Activated T-cell treated with anti-CD3 and anti-CD28 coated beads, Interleukin-2, amount 50 U/mL, for 72 hours (primary cell): ENCODE measurements at regions not wholly inside any gene's neighbourhood (a gene's known extent, or its start where the extent isn't known, plus 50 kb on each side); places are given as distances from the start of the nearest gene placed in this dataset.
"Not testable (repeated sequence)": the region's sequence is repeated elsewhere in the genome, so short reads cannot be mapped to it uniquely, and the experiment has no call there.

Source experiments
- ATAC-seq, 2 donors: fragments of 150-1000 bp; cut with Tn5 transposase; replicated peaks in 1 of 2; 2 replicates each; pipeline ENCODE4 v1.10.0; 2021; ENCODE audit warnings: moderate library complexity in 2 of 2, mild to moderate bottlenecking in 1 of 2
- DNase-seq, 2 donors: peaks; one replicate each; pipeline ENCODE4 v3.0.0; 2021 to 2022; ENCODE audit warnings: mixed read lengths in 1 of 2
- H3K27ac Mint-ChIP-seq: one replicate; pipeline ENCODE4 v1.8.0; 2022; ENCODE audit warnings: mild to moderate bottlenecking, moderate library complexity, mixed read lengths
- H3K27me3 Mint-ChIP-seq: one replicate; pipeline ENCODE4 v1.8.0; 2022; ENCODE audit warnings: low read depth, mixed read lengths
- H3K36me3 Mint-ChIP-seq, 2 donors: one replicate each; pipeline ENCODE4 v1.8.0; 2022; ENCODE audit warnings: mixed read lengths in 2 of 2, mild to moderate bottlenecking in 1 of 2; ENCODE audit not compliant: insufficient read depth in 2 of 2
- H3K4me1 Mint-ChIP-seq: one replicate; pipeline ENCODE4 v1.8.0; 2022; ENCODE audit warnings: low read depth, mixed read lengths
- H3K4me3 Mint-ChIP-seq, 2 donors: one replicate each; pipeline ENCODE4 v1.8.0; 2022; ENCODE audit warnings: mild to moderate bottlenecking in 2 of 2, mixed read lengths in 2 of 2, moderate library complexity in 2 of 2
- H3K9me3 Mint-ChIP-seq, 2 donors: one replicate each; pipeline ENCODE4 v1.8.0; 2022; ENCODE audit warnings: mixed read lengths in 2 of 2

DNA sequence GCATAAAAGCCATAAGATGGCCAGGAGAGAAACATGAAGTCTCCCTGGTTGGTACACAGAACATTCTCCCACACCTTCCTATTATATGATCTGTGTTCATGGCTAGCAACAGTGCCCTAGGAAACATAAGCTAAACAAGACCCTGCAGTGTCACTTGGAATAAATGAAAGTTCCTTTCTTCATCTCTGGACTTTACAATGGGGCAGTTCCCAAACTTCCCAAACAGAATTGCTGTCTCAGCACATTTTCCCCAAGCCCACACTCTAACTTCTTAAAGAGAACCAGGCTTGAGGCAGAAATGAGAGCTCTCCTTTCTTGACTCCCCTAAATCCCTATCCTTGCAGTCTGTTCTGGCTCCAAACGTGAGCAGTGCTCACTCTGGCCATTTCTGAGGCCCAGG lies 173.2 kb upstream of the CREB1 start:
- Mint-ChIP-seq H3K4me3 (no peak overlapping the region), H3K9me3 (no peaks in the 10 kb centered on the region), H3K27me3 (no peaks in the 10 kb centered on the region), H3K27ac (no peak overlapping the region), H3K36me3 (no peaks in the 10 kb centered on the region), H3K4me1 (peaks cover 8% of the 10 kb centered on the region)
- DNase-seq (no peak), ATAC-seq (no peak)

DNA sequence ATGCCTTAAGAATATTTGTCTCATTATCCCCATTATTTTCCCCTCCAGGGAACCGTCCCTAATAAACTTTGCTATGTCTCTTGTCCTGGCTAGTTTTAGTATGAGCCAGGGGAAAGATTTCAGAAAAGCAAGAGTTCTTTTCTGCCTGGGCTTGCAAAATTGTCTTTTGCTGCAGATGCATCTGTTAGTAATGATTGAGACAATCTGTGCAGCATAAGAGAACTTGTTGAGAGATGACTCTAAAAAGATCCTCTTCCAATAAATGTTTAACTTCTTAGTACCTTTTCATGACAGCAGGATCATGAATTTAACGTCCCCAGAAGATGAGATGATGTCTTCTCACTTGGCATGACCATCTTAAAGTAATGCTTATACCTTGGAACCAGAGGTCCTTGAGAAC lies 172.5 kb upstream of the CREB1 start:
- no peak overlapping the region for H3K4me3 Mint-ChIP-seq
- peaks cover 0 to under 1% of the 10 kb centered on the region in 2 donors for H3K36me3 Mint-ChIP-seq
- no peak overlapping the region for H3K27ac Mint-ChIP-seq
- H3K27me3 Mint-ChIP-seq, result no peaks in the 10 kb centered on the region
- DNase-seq (no peak), ATAC-seq (no peak)
- peaks cover 8% of the 10 kb centered on the region for H3K4me1 Mint-ChIP-seq
- peaks cover 0 to under 1% of the 10 kb centered on the region in 2 donors for H3K9me3 Mint-ChIP-seq

DNA sequence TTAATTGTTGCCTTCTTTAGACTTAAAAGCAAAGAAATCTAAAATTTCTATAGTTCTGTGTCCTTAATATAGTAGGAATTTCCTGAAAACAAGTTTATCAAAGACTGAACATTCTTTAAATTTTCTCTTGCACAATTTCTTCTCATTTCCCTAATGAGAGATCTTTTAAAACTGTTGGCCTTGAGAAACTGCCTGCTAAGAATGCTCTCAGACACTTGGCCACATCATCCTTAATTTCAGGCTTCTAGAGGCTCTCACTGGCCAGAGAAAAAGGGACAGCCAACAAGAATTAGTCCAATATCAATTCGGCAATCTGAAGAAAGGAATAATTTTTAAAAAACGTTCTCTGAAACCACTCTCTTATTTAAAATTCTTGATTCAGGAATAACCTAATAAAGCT lies 167.0 kb upstream of the CREB1 start:
- no peak for ATAC-seq
- H3K4me3 Mint-ChIP-seq, result no peak overlapping the region
- H3K9me3 Mint-ChIP-seq, result peaks cover 1 to 2% of the 10 kb centered on the region in 2 donors
- H3K4me1 Mint-ChIP-seq, result no peaks in the 10 kb centered on the region
- no peaks in the 10 kb centered on the region for H3K27me3 Mint-ChIP-seq
- no peak for DNase-seq
- peaks cover 0 to 2% of the 10 kb centered on the region in 2 donors for H3K36me3 Mint-ChIP-seq
- H3K27ac Mint-ChIP-seq, result no peak overlapping the region

DNA sequence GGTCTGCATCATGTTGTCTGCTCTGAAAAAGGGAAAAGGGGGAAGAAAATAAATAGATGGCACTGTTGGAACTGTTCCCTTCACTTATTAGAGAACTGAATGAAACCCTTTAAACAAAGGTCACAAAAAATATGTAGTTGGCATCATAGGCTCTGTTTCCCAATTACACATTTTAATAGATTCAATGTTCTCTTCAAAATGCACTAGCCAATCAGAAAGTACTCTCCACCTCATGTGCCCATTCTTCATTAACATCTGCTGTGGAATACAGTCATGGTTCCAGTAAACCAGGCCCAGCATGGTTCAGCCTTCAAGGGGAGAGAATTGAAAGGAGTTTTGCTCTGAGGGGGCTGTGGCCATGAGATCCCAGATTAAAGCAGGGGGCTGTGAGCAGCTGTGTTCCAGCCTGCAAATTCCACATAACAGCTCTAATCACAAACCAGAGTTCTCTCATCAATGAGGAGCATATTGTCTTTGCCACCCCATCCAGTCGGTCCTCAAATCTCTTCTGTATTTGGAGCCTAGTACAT lies 165.9 kb upstream of the CREB1 start:
- peaks cover 2 to 4% of the 10 kb centered on the region in 2 donors for H3K9me3 Mint-ChIP-seq
- DNase-seq, result no peak
- no peak for ATAC-seq
- H3K4me3 Mint-ChIP-seq, result no peak overlapping the region
- H3K27me3 Mint-ChIP-seq, result no peaks in the 10 kb centered on the region
- peaks cover 0 to 2% of the 10 kb centered on the region in 2 donors for H3K36me3 Mint-ChIP-seq
- no peak overlapping the region for H3K27ac Mint-ChIP-seq
- H3K4me1 Mint-ChIP-seq, result no peaks in the 10 kb centered on the region

DNA sequence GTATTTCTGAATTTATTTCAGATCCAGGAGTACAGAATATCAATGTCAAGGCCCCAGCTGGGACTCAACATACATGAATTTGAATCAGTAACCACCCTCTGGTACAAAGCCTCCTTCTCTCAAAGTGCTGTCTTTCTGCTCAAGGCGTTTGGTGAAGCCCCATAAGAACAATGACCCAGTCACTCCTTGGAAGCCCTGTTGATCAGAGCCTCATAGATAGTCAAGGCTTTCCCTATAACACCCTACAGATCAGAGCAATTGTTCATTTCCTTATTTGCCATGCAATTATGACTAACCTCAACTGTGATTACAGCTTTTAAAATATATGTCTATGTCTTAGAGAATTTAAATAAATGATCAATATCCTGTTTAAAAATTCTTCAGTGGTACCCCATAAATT lies 159.1 kb upstream of the CREB1 start:
- no peak for ATAC-seq
- Mint-ChIP-seq H3K27me3 (no peaks in the 10 kb centered on the region), H3K4me3 (no peak overlapping the region), H3K36me3 (peaks cover 0 to 4% of the 10 kb centered on the region in 2 donors), H3K4me1 (no peaks in the 10 kb centered on the region), H3K9me3 (peaks cover 5 to 11% of the 10 kb centered on the region in 2 donors), H3K27ac (no peak overlapping the region)
- no peak for DNase-seq

DNA sequence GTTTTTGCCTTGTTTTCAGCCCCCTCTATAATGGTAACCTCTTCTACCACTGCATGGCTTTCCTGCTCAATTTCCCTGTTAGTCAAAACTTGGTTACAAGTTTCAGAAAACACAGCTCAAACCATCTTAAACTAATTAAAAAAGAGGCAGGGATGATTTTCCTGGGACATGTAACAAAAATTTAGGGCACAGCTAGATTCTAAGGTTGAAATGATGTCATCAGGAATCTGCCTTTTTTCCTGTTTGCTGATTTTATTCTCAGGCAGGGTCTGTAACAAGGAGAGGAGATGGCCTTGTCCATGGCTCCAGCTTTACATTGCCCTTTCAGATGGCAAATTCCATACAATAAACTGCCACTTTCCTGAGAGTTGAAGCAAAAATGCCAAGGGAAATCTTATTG lies 157.9 kb upstream of the CREB1 start:
- Mint-ChIP-seq H3K4me3 (no peak overlapping the region), H3K4me1 (no peaks in the 10 kb centered on the region), H3K27ac (no peak overlapping the region), H3K9me3 (peaks cover 5 to 14% of the 10 kb centered on the region in 2 donors), H3K36me3 (peaks cover 0 to 7% of the 10 kb centered on the region in 2 donors), H3K27me3 (no peaks in the 10 kb centered on the region)
- DNase-seq (no peak), ATAC-seq (no peak)

DNA sequence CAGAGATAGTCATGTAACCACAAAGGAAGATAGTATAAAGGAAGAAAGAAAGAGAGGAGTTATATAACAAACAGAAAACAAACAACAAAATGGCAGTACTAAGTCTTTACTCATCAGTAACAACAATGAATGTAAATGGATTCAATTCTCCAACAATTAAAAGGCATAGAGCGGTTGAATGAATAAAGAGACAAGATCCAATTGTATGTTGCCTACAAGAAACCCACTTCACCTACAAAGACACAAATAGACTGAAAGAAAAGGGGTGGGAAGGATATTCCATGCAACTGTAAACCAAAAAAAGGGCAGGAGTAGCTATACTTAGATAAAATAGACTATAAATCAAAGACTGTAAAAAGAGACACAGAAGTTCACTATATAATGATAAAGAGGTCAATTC lies 157.3 kb upstream of the CREB1 start:
- DNase-seq (no peak), ATAC-seq (no peak)
- H3K27me3 Mint-ChIP-seq, result no peaks in the 10 kb centered on the region
- H3K27ac Mint-ChIP-seq, result no peak overlapping the region
- H3K4me3 Mint-ChIP-seq, result no peak overlapping the region
- H3K4me1 Mint-ChIP-seq, result no peaks in the 10 kb centered on the region
- peaks cover 5 to 14% of the 10 kb centered on the region in 2 donors for H3K9me3 Mint-ChIP-seq
- H3K36me3 Mint-ChIP-seq, result peaks cover 5 to 7% of the 10 kb centered on the region in 2 donors

DNA sequence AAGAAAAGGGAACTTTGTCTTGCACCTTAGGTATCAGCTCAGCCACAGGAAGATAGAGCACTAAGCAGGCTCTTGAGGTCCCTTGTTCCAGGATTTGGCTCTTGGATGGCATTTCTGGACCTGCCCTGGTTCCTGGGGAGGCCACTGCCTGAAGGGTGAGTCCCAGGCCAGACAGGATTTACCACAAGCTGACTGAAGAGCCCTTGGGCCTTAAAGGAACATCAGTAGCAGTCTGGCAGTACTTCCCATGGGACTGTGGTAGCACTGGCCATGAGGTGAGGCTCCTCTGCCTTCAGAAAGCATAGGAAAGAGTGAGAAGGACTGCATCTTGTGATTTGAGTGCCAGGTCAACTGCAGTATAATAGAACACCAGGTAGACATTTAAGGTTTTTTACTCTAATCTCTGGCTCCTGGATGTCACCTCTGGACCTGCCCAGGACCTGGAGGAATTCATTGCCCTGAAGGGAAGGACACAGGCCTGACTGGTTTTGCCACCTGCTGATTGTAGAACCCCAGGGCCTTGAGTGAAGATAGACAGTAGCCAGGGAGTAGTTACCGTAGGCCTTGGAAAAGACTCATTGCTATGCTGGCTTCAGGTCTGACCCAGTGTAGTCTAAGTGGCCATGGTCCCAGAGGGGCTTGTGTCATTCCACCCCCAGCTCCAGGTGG lies 154.4 kb upstream of the CREB1 start:
- peaks cover 15 to 26% of the 10 kb centered on the region in 2 donors for H3K9me3 Mint-ChIP-seq
- DNase-seq (no peak), ATAC-seq (no peak)
- H3K36me3 Mint-ChIP-seq, result peaks cover 17 to 24% of the 10 kb centered on the region in 2 donors
- no peak overlapping the region for H3K27ac Mint-ChIP-seq
- H3K27me3 Mint-ChIP-seq, result no peaks in the 10 kb centered on the region
- no peaks in the 10 kb centered on the region for H3K4me1 Mint-ChIP-seq
- H3K4me3 Mint-ChIP-seq, result no peak overlapping the region

DNA sequence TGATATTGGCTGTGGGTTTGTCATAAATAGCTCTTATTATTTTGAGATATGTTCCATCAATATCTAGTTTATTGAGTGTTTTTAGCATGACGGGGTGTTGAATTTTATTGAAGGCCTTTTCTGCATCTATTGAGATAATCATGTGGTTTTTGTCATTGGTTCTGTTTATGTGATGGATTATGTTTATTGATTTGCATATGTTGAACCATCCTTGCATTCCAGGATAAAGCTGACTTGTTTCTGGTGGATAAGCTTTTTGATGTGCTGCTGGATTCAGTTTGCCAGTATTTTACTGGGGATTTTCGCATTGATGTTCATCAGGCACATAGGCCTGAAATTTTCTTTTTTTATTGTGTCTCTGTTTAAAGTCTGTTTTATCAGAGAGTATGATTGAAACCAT lies 151.1 kb upstream of the CREB1 start:
- not testable (repeated sequence) for H3K4me3 Mint-ChIP-seq, H3K27me3 Mint-ChIP-seq, H3K4me1 Mint-ChIP-seq, ATAC-seq, H3K27ac Mint-ChIP-seq, DNase-seq
- peaks cover 18 to 32% of the 10 kb centered on the region in 2 donors for H3K36me3 Mint-ChIP-seq
- H3K9me3 Mint-ChIP-seq, result peaks cover 10 to 24% of the 10 kb centered on the region in 2 donors

DNA sequence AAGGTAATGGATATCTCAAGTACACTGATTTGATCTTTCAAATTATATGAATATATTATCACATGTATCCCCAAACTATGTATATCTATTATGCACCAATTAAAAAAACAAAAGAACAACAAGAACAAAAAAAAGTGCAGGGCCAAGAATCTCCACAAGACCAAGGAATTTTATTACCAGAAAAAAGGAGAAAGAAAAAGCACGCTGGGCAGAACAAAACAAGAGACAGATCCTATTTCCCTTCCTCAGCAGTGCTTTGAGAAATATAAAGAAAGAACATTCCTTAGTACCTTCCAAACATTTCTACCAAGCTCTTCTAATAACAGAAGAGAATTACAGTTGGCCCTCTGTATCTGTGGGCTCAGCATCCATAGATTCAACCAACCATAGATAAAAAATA lies 144.7 kb upstream of the CREB1 start:
- Mint-ChIP-seq H3K27me3 (peaks cover 7% of the 10 kb centered on the region), H3K27ac (no peak overlapping the region), H3K4me3 (no peak overlapping the region), H3K4me1 (peaks cover 6% of the 10 kb centered on the region), H3K36me3 (peaks cover 6 to 13% of the 10 kb centered on the region in 2 donors), H3K9me3 (peaks cover 3 to 9% of the 10 kb centered on the region in 2 donors)
- DNase-seq (no peak), ATAC-seq (no peak)

DNA sequence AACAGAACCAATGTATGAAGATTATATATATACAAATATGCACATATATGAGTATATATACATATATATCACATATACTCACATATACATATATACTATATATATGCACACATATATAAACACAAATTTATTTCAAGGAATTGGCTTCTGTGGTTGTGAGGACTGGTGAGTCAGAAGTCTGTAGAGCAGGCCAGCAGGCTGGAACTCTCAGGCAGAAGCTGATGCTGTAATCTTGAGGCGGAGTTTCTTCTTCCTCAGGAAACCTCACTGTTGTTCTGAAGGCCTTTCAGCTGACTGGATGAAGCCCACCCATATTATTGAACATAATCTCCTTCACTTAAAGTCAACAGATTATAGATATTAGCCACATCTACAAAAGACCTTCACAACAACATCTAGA lies 143.9 kb upstream of the CREB1 start:
- ATAC-seq (peak in 1 of 2 donors; percentile 36), DNase-seq (no peak)
- Mint-ChIP-seq H3K27ac (no peak overlapping the region), H3K9me3 (peaks cover 3 to 8% of the 10 kb centered on the region in 2 donors), H3K36me3 (peaks cover 5 to 11% of the 10 kb centered on the region in 2 donors), H3K4me3 (no peak overlapping the region), H3K4me1 (peaks cover 6% of the 10 kb centered on the region), H3K27me3 (peaks cover 7% of the 10 kb centered on the region)

DNA sequence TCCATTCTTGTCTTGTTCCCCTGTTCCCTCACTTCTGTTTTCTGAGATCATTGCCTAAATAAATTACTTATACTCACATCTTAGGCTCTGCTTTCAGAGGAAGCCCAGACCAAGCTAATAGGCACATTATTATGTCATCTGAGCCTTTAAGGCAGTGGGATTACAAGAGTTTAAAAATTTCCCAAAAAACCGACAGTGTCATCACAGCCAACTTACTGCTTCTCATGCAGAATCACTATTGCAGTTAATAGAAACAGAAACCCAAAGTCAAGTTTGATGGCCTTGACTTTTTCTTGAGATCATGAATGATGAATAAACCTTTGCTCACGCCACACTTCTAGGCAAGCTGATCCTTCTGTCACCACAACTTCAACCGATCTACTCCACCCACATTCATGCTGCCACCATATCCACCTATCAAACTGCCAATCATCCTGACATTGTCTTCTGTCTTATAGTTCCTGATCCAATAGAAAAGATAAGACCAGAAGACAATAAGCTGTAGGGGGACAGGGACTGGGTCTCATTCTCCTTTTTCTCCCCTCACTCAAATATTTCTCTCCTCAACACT lies 142.7 kb upstream of the CREB1 start:
- H3K9me3 Mint-ChIP-seq, result peaks cover 4 to 5% of the 10 kb centered on the region in 2 donors
- ATAC-seq (peak in 1 of 2 donors; percentile 49), DNase-seq (no peak)
- H3K27ac Mint-ChIP-seq, result no peak overlapping the region
- H3K4me3 Mint-ChIP-seq, result no peak overlapping the region
- H3K27me3 Mint-ChIP-seq, result peaks cover 7% of the 10 kb centered on the region
- H3K36me3 Mint-ChIP-seq, result peaks cover 2 to 6% of the 10 kb centered on the region in 2 donors
- H3K4me1 Mint-ChIP-seq, result peaks cover 6% of the 10 kb centered on the region

DNA sequence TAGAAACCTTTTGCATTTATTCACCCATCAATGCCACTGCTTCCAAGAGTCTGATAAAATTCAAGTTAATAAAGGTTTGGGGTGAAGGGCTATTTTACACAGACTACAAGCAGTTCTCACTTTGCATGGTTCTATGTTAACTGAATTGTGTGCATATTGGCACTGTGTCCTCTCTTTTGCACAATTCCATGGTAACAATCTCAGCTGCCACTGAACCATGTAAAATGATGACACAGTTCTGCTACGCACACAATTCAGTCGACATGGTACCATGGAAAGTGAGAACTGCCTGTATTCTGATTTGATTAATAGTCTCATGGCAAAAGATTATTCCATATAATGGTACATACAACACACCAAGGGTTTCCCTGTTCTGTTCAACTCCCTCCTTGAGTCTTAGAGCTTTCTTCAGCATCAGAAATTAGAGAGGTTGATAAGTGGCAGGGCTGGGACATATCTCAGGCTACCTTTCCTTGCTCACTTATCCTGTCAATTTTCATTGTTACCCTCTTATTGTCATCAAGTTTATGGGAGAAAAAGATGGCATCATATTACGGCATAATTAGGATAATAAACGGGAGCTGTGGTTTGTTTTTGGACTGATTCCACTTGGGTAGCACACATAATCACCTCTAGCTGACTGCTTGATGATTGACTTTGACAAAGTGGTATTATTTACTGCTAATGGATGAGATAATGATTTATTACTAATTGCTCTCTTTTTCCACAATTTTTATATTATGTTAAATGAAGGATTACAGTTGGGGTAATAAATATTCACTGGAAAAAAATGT lies 139.3 kb upstream of the CREB1 start:
- DNase-seq, result no peak
- ATAC-seq, result no peak
- Mint-ChIP-seq H3K4me1 (peaks cover 18% of the 10 kb centered on the region), H3K4me3 (no peak overlapping the region), H3K9me3 (peaks cover 5 to 7% of the 10 kb centered on the region in 2 donors), H3K27me3 (peaks cover 5% of the 10 kb centered on the region), H3K27ac (no peak overlapping the region), H3K36me3 (peaks cover 5% of the 10 kb centered on the region in 2 donors)
